Gastroesophageal sphincter (tissue), 4 donors: ENCODE measurements at regions not wholly inside any gene's neighbourhood (a gene's known extent, or its start where the extent isn't known, plus 50 kb on each side); places are given as distances from the start of the nearest gene placed in this dataset.
"Not testable (repeated sequence)": the region's sequence is repeated elsewhere in the genome, so short reads cannot be mapped to it uniquely, and the experiment has no call there.

Experiments
- ATAC-seq: fragments of 150-250 bp; one replicate; pipeline ENCODE4 v1.9.1; 2016; ENCODE audit warnings: mild to moderate bottlenecking, moderate library complexity
- H3K27ac ChIP-seq, 4 donors: fragments of 200-600 bp; sonication (generic) in 3 of 4; 1 replicate in 3 of 4; 2 replicates in 1 of 4; pipeline ENCODE4 v1.5.1; 2016 to 2019
- H3K27me3 ChIP-seq: fragments of 200-600 bp; sonication (generic); one replicate; pipeline ENCODE4 v1.5.1; 2019
- H3K36me3 ChIP-seq, 2 donors: fragments of 200-600 bp; sonication (generic); one replicate each; pipeline ENCODE4 v1.5.1; 2019; ENCODE audit warnings: control low read depth in 1 of 2
- H3K4me1 ChIP-seq, 3 donors: fragments of 200-600 bp; sonication (generic); 1 replicate in 2 of 3; 2 replicates in 1 of 3; pipeline ENCODE4 v1.5.1; 2016 to 2019; ENCODE audit warnings: control low read depth in 2 of 3
- H3K4me3 ChIP-seq, 2 donors: fragments of 200-600 bp; sonication (generic); one replicate each; pipeline ENCODE4 v1.5.1; 2019; ENCODE audit warnings: mild to moderate bottlenecking in 1 of 2, moderate library complexity in 1 of 2
- H3K9me3 ChIP-seq, 3 donors: fragments of 200-600 bp; sonication (generic); one replicate each; pipeline ENCODE4 v1.5.1; 2017 to 2019; ENCODE audit warnings: control low read depth in 2 of 3
- EP300 ChIP-seq: sonication (generic); formaldehyde crosslinking; IDR thresholded peaks from one replicate; pipeline ENCODE4 v1.6.1; 2017; ENCODE audit warnings: antibody characterized with exemption, mild to moderate bottlenecking
- POLR2A ChIP-seq, 2 donors: fragments of 450-650 bp; IDR thresholded peaks; one replicate each; pipeline ENCODE4 v1.6.1; 2017; ENCODE audit warnings: antibody characterized with exemption in 2 of 2, mild to moderate bottlenecking in 2 of 2, moderate library complexity in 1 of 2
- POLR2AphosphoS5 ChIP-seq: sonication (generic); formaldehyde crosslinking; IDR thresholded peaks from one replicate; pipeline ENCODE4 v1.6.1; 2017; ENCODE audit warnings: antibody characterized with exemption
- WGBS, 2 donors: methylation state at CpG; one replicate each; pipeline ENCODE4 v1.1.5; 2018; ENCODE audit warnings: low coverage in 1 of 2; 5-methylcytosine and 5-hydroxymethylcytosine counted together
- TF ChIP-seq, protein P1 (sequence below), 4 experiments: fragments of 200-600 bp in 2 of 4; fragments of 450-650 bp in 2 of 4; sonication (generic) in 1 of 4; IDR thresholded peaks; one replicate each; pipeline ENCODE4 v1.5.1; 2017 to 2019; ENCODE audit warnings: antibody characterized with exemption in 4 of 4, mild to moderate bottlenecking in 2 of 4, moderate library complexity in 2 of 4

DNA sequence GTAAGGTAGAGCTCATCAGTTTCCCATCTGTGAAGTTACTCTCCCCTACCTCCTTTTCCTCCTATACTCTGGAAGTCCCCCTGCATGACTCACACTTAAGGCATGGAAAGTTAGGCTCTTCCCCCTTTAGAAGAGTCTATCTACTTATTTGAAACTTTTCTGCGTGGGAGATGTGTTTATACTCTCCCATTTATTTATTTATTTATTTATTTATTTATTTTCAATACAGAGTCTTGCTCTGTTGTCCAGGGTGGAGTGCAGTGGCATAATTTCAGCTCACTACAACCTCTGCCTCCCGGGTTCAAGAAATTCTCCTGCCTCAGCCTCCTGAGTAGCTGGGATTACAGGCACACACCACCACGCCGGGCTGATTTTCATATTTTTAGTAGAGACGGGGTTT, 107.5 kb upstream of the JCAD start:
- Histone ChIP-seq H3K9me3 (no peaks in the 10 kb centered on the region), H3K4me3 (no peak overlapping the region), H3K27me3 (no peaks in the 10 kb centered on the region), H3K4me1 (no peaks in the 10 kb centered on the region), H3K36me3 (no peaks in the 10 kb centered on the region), H3K27ac (no peak overlapping the region)
- ATAC-seq = no peak
- 59 to 73% methylated on average over 2 to 3 of the region's 5 CpGs for WGBS, 2 donors
- no peak for TF ChIP-seq EP300
- TF ChIP-seq, protein P1, sequence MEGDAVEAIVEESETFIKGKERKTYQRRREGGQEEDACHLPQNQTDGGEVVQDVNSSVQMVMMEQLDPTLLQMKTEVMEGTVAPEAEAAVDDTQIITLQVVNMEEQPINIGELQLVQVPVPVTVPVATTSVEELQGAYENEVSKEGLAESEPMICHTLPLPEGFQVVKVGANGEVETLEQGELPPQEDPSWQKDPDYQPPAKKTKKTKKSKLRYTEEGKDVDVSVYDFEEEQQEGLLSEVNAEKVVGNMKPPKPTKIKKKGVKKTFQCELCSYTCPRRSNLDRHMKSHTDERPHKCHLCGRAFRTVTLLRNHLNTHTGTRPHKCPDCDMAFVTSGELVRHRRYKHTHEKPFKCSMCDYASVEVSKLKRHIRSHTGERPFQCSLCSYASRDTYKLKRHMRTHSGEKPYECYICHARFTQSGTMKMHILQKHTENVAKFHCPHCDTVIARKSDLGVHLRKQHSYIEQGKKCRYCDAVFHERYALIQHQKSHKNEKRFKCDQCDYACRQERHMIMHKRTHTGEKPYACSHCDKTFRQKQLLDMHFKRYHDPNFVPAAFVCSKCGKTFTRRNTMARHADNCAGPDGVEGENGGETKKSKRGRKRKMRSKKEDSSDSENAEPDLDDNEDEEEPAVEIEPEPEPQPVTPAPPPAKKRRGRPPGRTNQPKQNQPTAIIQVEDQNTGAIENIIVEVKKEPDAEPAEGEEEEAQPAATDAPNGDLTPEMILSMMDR (IDR thresholded peaks at IDR 0.05) = no peak
- TF ChIP-seq POLR2AphosphoS5 = no peak
- no peak for TF ChIP-seq POLR2A (IDR thresholded peaks at IDR 0.05)

DNA sequence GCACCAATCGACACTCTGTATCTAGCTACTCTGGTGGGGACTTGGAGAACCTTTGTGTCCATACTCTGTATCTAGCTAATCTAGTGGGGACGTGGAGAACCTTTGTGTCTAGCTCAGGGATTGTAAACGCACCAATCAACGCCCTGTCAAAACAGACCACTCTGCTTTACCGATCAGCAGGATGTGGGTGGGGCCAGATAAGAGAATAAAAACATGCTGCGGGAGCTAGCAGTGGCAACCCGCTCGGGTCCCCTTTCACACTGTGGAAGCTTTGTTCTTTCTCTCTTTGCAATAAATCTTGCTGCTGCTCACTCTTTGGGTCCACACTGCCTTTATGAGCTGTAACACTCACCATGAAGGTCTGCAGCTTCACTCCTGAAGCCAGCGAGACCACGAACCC, 104.0 kb upstream of the JCAD start:
- not testable (repeated sequence) for ATAC-seq, H3K4me3 ChIP-seq, H3K36me3 ChIP-seq, H3K27me3 ChIP-seq, H3K9me3 ChIP-seq, H3K27ac ChIP-seq, H3K4me1 ChIP-seq
- 40 to 62% methylated on average over 1 to 4 of the region's 10 CpGs for WGBS, 2 donors

DNA sequence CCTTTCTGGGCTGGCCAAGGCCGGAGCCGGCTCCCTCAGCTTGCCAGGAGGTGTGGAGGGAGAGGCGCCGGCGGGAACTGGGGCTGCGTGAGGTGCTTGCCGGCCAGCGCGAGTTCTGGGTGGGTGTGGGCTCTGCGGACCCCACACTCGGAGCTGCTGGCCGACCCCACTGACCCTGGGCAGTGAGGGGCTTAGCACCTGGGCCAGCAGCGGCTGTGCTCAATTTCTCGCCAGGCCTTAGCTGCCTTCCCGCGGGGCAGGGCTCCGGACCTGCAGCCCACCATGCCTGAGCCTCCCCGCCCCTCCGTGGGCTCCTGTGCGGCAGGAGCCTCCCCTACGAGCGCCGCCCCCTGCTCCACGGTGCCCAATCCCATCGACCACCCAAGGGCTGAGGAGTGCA, 103.4 kb upstream of the JCAD start:
- H3K36me3 ChIP-seq, H3K27me3 ChIP-seq, ATAC-seq, H3K4me1 ChIP-seq, H3K27ac ChIP-seq, H3K4me3 ChIP-seq, H3K9me3 ChIP-seq: not testable (repeated sequence)
- no CpG with 5 or more reads among the region's 25 CpGs for WGBS, 2 donors

DNA sequence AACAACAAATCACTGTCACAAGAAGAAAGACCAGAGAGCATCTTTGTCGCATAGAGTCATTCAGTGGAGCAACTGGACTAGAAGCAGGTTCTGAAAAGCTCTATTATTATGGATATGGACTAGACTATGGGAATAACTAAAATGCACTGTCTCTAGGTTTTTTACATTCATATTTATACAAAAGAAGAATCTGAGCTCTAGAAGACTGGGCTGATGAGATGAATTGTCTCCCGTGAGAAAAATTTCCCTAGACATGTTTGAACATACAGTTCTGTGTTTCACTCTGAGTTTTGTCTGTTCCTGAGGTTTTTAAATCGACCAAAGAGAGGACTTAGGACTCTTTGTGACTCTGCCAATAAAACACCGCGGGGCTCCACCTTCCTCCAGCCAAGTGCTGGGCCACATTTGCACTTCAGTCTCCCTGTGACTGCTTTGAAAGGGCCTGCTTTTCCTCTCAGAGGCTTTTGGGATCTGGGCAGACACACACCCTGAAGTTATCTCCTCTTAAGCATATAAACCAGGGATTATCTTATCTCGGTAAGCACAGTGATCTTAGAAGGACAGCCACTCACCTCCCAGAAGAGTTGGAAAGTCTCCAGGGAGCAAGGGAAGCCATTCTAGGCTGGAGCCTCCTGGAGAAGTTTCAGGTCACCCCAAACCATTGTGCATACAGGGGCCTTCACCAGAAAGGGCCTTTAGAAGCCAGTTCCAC, 101.0 kb upstream of the JCAD start:
- no peaks in the 10 kb centered on the region for H3K4me1 ChIP-seq
- no peak for ATAC-seq
- TF ChIP-seq, protein P1 (IDR thresholded peaks at IDR 0.05) = no peak
- TF ChIP-seq POLR2A (IDR thresholded peaks at IDR 0.05) = no peak
- whole genome bisulfite sequencing, 2 donors = 35 to 59% methylated on average over 5 of the region's 6 CpGs
- H3K36me3 ChIP-seq = no peaks in the 10 kb centered on the region
- H3K27me3 ChIP-seq = no peaks in the 10 kb centered on the region
- H3K4me3 ChIP-seq = no peak overlapping the region
- no peak overlapping the region for H3K27ac ChIP-seq
- no peaks in the 10 kb centered on the region for H3K9me3 ChIP-seq

- not testable (repeated sequence) for H3K27ac ChIP-seq, ATAC-seq, H3K4me3 ChIP-seq, H3K9me3 ChIP-seq, H3K36me3 ChIP-seq, H3K27me3 ChIP-seq, H3K4me1 ChIP-seq
- WGBS, 2 donors = 86 to 92% methylated on average over 2 of the region's 2 CpGs
Measured at GRCh38 chr10:30159614-30160013, 100.2 kb upstream of the JCAD start.

DNA sequence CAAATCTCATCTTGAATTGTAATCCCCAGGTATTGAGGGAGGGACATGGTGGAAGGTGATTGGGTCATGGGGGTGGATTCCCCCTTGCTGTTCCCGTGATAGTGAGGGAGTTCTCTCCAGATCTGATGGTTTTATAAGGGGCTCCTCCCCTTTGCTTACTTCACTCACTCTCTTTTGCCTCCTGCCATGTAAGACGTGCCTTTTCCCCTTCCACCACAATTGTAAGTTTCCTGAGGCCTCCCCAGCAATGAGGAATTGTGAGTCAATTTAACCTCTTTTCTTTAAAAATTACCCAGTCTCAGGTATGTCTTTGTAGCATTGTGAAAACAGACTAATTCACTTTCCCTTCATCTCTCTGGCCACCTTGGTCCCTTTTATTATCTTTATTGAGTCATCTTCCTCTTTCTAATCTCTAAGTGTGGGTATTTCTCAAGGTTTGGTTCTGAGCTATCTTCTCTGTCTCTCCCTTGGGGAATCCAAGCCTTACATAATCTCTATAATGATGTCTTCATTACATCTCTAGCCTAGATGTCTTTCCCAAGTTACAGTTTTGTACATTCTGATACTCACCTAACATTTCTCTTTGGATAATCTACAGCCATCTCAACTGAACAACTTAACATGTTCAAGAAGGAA, 99.1 kb upstream of the JCAD start:
- Histone ChIP-seq H3K9me3 (no peaks in the 10 kb centered on the region), H3K27ac (no peak overlapping the region), H3K4me1 (no peaks in the 10 kb centered on the region), H3K27me3 (no peaks in the 10 kb centered on the region), H3K36me3 (no peaks in the 10 kb centered on the region), H3K4me3 (no peak overlapping the region)
- 92 to 100% methylated on average over 1 to 2 of the region's 2 CpGs for WGBS, 2 donors
- TF ChIP-seq POLR2A (IDR thresholded peaks at IDR 0.05) (no peak), POLR2AphosphoS5 (no peak), EP300 (no peak)
- TF ChIP-seq, protein P1 (IDR thresholded peaks at IDR 0.05) = no peak
- ATAC-seq = no peak
